Keratinocyte (primary cell): ENCODE measurements at regions not wholly inside any gene's neighbourhood (a gene's known extent, or its start where the extent isn't known, plus 50 kb on each side); places are given as distances from the start of the nearest gene placed in this dataset.

Source experiments
- DNase-seq: peaks from one replicate; pipeline ENCODE4 v3.0.0-alpha.2; 2011; ENCODE audit warnings: low read depth, missing footprints, low spot score
- FAIRE-seq: peaks from 2 replicates; lab custom pipeline; 2011; peaks lifted over from hg19 to GRCh38; lab: Jason Lieb, UNC
- H2AFZ ChIP-seq: 2 replicates; pipeline ENCODE4 v1.6.0; 2012; ENCODE audit warnings: low read length, control low read depth, inconsistent platforms; ENCODE audit not compliant: control insufficient read depth
- H3K27ac ChIP-seq: 2 replicates; pipeline ENCODE4 v1.5.1; 2011; ENCODE audit warnings: low read length; ENCODE audit not compliant: control insufficient read depth, insufficient read depth
- H3K27me3 ChIP-seq: 3 replicates; pipeline ENCODE4 v1.6.0; 2011; ENCODE audit warnings: low read length; ENCODE audit not compliant: control insufficient read depth, insufficient read depth; ENCODE audit errors: extremely low read depth
- H3K36me3 ChIP-seq, 2 experiments: 2 replicates in 1 of 2; 3 replicates in 1 of 2; pipeline ENCODE4 v1.5.1; 2011; ENCODE audit warnings: low read length in 2 of 2, mild to moderate bottlenecking in 1 of 2; ENCODE audit not compliant: control insufficient read depth in 2 of 2, insufficient read depth in 2 of 2; ENCODE audit errors: extremely low read depth in 1 of 2
- H3K4me1 ChIP-seq: 3 replicates; pipeline ENCODE4 v1.5.1; 2011; ENCODE audit warnings: low read length; ENCODE audit not compliant: control insufficient read depth, insufficient read depth; ENCODE audit errors: extremely low read depth
- H3K4me2 ChIP-seq: 3 replicates; pipeline ENCODE4 v1.6.0; 2011; ENCODE audit warnings: low read depth, low read length; ENCODE audit not compliant: control insufficient read depth, insufficient read depth; ENCODE audit errors: extremely low read depth
- H3K4me3 ChIP-seq, 3 experiments: fragments of 200-600 bp in 1 of 3; sonication (generic) in 1 of 3; 2 replicates in 2 of 3; 3 replicates in 1 of 3; pipeline ENCODE4 v1.5.1; 2011 to 2016; ENCODE audit warnings: low read length in 3 of 3, mild to moderate bottlenecking in 3 of 3, control low read depth in 2 of 3, inconsistent platforms in 1 of 3, low read depth in 1 of 3, mixed read lengths in 1 of 3, mixed run types in 1 of 3, moderate library complexity in 1 of 3; ENCODE audit not compliant: control insufficient read depth in 2 of 3, insufficient read depth in 2 of 3; ENCODE audit errors: extremely low read depth in 1 of 3
- H3K79me2 ChIP-seq: 2 replicates; pipeline ENCODE4 v1.6.0; 2012; ENCODE audit warnings: low read length; ENCODE audit not compliant: control insufficient read depth, insufficient read depth
- H3K9ac ChIP-seq: 3 replicates; pipeline ENCODE4 v1.6.0; 2011; ENCODE audit warnings: low read length; ENCODE audit not compliant: control insufficient read depth, insufficient read depth; ENCODE audit errors: extremely low read depth
- H3K9me1 ChIP-seq: 3 replicates; pipeline ENCODE4 v1.6.0; 2011; ENCODE audit warnings: low read length; ENCODE audit not compliant: control insufficient read depth, insufficient read depth; ENCODE audit errors: extremely low read depth
- H3K9me3 ChIP-seq: 2 replicates; pipeline ENCODE4 v1.5.1; 2012; ENCODE audit warnings: low read depth, low read length; ENCODE audit not compliant: control insufficient read depth
- H4K20me1 ChIP-seq: 3 replicates; pipeline ENCODE4 v1.6.0; 2011; ENCODE audit warnings: low read length; ENCODE audit not compliant: control insufficient read depth, insufficient read depth; ENCODE audit errors: extremely low read depth
- EZH2 ChIP-seq: IDR thresholded peaks from one replicate; pipeline ENCODE4 v1.6.1; 2012; ENCODE audit warnings: inconsistent platforms, mild to moderate bottlenecking, low read length, moderate library complexity
- dilution Hi-C: fragments of 300-500 bp; cut with MboI; formaldehyde crosslinking; loops from one replicate; pipeline ENCODE4 v1.7.0; 2020; ENCODE audit warnings: low sequenced_read_pairs; ENCODE audit not compliant: extremely low pct_ligation_motif_present
- TF ChIP-seq, protein P1 (sequence below), 3 experiments: IDR thresholded peaks in 1 of 3; conservative IDR thresholded peaks in 1 of 3; optimal IDR thresholded peaks in 1 of 3; 2 replicates in 2 of 3; 3 replicates in 1 of 3; pipeline versions ENCODE3 to v1.5.1; 2011; ENCODE audit warnings: low read length in 3 of 3, mild to moderate bottlenecking in 3 of 3, moderate library complexity in 2 of 3, control low read depth in 1 of 3, inconsistent platforms in 1 of 3; ENCODE audit not compliant: insufficient read depth in 2 of 3; ENCODE audit errors: extremely low read depth in 1 of 3

DNA sequence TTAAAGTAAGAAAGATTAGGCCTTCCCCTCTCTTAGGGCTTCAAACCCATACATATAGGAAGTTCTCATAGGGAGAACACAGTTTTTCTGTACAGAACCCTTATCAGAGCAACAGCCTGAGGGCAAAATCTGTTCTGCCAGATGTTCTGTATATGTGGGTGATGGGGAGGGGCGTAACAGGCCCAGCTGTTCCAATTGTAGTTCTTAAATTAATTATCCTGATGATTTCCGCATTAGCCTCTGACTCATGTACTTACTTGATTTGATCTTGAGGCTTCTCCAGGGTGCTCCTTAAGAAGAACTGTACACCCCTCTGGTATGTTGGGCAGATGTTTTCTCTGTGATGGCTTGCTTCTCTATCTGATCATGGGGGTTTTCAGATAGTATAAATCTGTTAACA, 123.1 kb upstream of the C11orf87 start:
- Histone ChIP-seq H3K4me3 (no peak overlapping the region), H3K27ac (no peak overlapping the region), H3K36me3 (no peaks in the 10 kb centered on the region), H4K20me1 (no peaks in the 10 kb centered on the region), H3K4me1 (peaks cover 15% of the 10 kb centered on the region), H3K9ac (no peak overlapping the region), H3K27me3 (no peaks in the 10 kb centered on the region), H2AFZ (no peak overlapping the region), H3K4me2 (no peak overlapping the region), H3K9me1 (no peaks in the 10 kb centered on the region), H3K9me3 (no peaks in the 10 kb centered on the region), H3K79me2 (no peaks in the 10 kb centered on the region)
- dilution Hi-C loops = no loop called here
- TF ChIP-seq EZH2 = no peak
- TF ChIP-seq, protein P1, sequence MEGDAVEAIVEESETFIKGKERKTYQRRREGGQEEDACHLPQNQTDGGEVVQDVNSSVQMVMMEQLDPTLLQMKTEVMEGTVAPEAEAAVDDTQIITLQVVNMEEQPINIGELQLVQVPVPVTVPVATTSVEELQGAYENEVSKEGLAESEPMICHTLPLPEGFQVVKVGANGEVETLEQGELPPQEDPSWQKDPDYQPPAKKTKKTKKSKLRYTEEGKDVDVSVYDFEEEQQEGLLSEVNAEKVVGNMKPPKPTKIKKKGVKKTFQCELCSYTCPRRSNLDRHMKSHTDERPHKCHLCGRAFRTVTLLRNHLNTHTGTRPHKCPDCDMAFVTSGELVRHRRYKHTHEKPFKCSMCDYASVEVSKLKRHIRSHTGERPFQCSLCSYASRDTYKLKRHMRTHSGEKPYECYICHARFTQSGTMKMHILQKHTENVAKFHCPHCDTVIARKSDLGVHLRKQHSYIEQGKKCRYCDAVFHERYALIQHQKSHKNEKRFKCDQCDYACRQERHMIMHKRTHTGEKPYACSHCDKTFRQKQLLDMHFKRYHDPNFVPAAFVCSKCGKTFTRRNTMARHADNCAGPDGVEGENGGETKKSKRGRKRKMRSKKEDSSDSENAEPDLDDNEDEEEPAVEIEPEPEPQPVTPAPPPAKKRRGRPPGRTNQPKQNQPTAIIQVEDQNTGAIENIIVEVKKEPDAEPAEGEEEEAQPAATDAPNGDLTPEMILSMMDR (optimal IDR thresholded peaks at IDR 0.05 in 1 of 3, IDR thresholded peaks at IDR 0.05 in 1 of 3, conservative IDR thresholded peaks at IDR 0.05 in 1 of 3; ENCODE audit: extremely low read depth in 1 of 3, insufficient read depth in 2 of 3, low read length in 3 of 3) = no peak
- no peak for DNase-seq
- peak; percentile 23 for FAIRE-seq

DNA sequence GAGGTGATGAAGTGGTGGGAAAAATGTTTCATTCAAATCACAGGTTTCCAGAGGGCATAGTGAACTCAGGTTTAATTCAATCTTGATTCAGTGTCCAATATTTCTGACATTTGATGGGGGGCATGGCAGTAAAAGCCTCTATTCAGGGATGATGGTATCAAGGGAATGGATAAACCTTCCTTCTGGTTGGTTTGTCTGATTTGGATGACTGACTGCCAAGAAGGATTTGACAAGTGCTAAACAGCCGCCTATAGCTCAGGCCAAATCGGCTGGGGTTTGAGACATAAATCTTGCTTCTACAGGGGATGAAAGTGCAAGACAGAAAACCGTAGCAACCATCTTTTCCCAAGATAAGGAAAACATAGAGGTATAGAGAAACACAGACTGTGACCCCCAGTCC, 121.8 kb upstream of the C11orf87 start:
- DNase-seq (no peak), FAIRE-seq (no peak)
- Histone ChIP-seq H3K36me3 (no peaks in the 10 kb centered on the region), H3K27me3 (no peaks in the 10 kb centered on the region), H4K20me1 (no peaks in the 10 kb centered on the region), H3K4me2 (no peak overlapping the region), H3K9ac (no peak overlapping the region), H3K4me3 (no peak overlapping the region), H3K9me1 (no peaks in the 10 kb centered on the region), H3K27ac (no peak overlapping the region), H3K79me2 (no peaks in the 10 kb centered on the region), H3K9me3 (no peaks in the 10 kb centered on the region), H2AFZ (no peak overlapping the region), H3K4me1 (peaks cover 16% of the 10 kb centered on the region)
- TF ChIP-seq EZH2 = no peak
- TF ChIP-seq, protein P1 (optimal IDR thresholded peaks at IDR 0.05 in 1 of 3, IDR thresholded peaks at IDR 0.05 in 1 of 3, conservative IDR thresholded peaks at IDR 0.05 in 1 of 3; ENCODE audit: extremely low read depth in 1 of 3, insufficient read depth in 2 of 3, low read length in 3 of 3) = no peak
- dilution Hi-C loops = no loop called here
